Hepatocyte (in vitro differentiated cells): ENCODE measurements at regions not wholly inside any gene's neighbourhood (a gene's known extent, or its start where the extent isn't known, plus 50 kb on each side); places are given as distances from the start of the nearest gene placed in this dataset.

Experiments
- DNase-seq: peaks from one replicate; pipeline ENCODE4 v3.0.0-alpha.2; 2016; ENCODE audit warnings: low spot score
- H2AFZ ChIP-seq: fragments of 200-600 bp; sonication (generic); 2 replicates; pipeline ENCODE4 v1.6.0; 2016; ENCODE audit warnings: antibody characterized with exemption, mild to moderate bottlenecking
- H3K27ac ChIP-seq: fragments of 200-600 bp; sonication (generic); 2 replicates; pipeline ENCODE4 v1.5.1; 2016; ENCODE audit warnings: mild to moderate bottlenecking
- H3K27me3 ChIP-seq: fragments of 200-600 bp; sonication (generic); 2 replicates; pipeline ENCODE4 v1.6.1; 2016
- H3K36me3 ChIP-seq: fragments of 200-600 bp; sonication (generic); replicated peaks from 2 replicates; pipeline ENCODE4 v1.5.1; 2016; ENCODE audit warnings: low read depth; ENCODE audit not compliant: insufficient read depth
- H3K4me1 ChIP-seq: fragments of 200-600 bp; sonication (generic); 2 replicates; pipeline ENCODE4 v1.5.1; 2016; ENCODE audit warnings: mild to moderate bottlenecking, moderate library complexity; ENCODE audit not compliant: insufficient read depth
- H3K4me2 ChIP-seq: fragments of 200-600 bp; sonication (generic); 2 replicates; pipeline ENCODE4 v1.6.0; 2016
- H3K4me3 ChIP-seq: fragments of 200-600 bp; sonication (generic); 2 replicates; pipeline ENCODE4 v1.5.1; 2016; ENCODE audit warnings: mild to moderate bottlenecking
- H3K79me2 ChIP-seq: fragments of 200-600 bp; sonication (generic); 2 replicates; pipeline ENCODE4 v1.6.0; 2017; ENCODE audit warnings: mild to moderate bottlenecking
- H3K9me2 ChIP-seq: fragments of 200-600 bp; sonication (generic); replicated peaks from 2 replicates; pipeline ENCODE4 v1.6.0; 2017; ENCODE audit warnings: mild to moderate bottlenecking; ENCODE audit not compliant: insufficient read depth
- H3K9me3 ChIP-seq: fragments of 200-600 bp; sonication (generic); 2 replicates; pipeline ENCODE4 v1.5.1; 2016; ENCODE audit warnings: low read depth, mild to moderate bottlenecking
- H4K20me1 ChIP-seq: fragments of 200-600 bp; sonication (generic); 2 replicates; pipeline ENCODE4 v1.6.0; 2016; ENCODE audit warnings: mild to moderate bottlenecking; ENCODE audit not compliant: insufficient read depth, poor library complexity, severe bottlenecking
- EZH2 ChIP-seq: fragments of 200-600 bp; sonication (generic); IDR thresholded peaks from 2 replicates; pipeline ENCODE4 v1.6.1; 2016; ENCODE audit warnings: antibody characterized with exemption, mild to moderate bottlenecking, borderline replicate concordance
- EZH2phosphoT487 ChIP-seq: fragments of 200-600 bp; sonication (generic); IDR thresholded peaks from one replicate; pipeline ENCODE4 v1.6.1; 2018; ENCODE audit warnings: antibody characterized with exemption, mild to moderate bottlenecking, low read depth, moderate library complexity; ENCODE audit not compliant: unreplicated experiment, severe bottlenecking
- WGBS: methylation state at CpG from one replicate; pipeline ENCODE4 v1.1.6; 2016; ENCODE audit warnings: low lambda C conversion rate; ENCODE audit errors: missing lambda C conversion rate; 5-methylcytosine and 5-hydroxymethylcytosine counted together
- TF ChIP-seq, protein P1 (sequence below): fragments of 200-600 bp; sonication (generic); IDR thresholded peaks from 2 replicates; pipeline ENCODE4 v1.5.1; 2016; ENCODE audit warnings: antibody characterized with exemption, mild to moderate bottlenecking; ENCODE audit not compliant: poor library complexity

DNA sequence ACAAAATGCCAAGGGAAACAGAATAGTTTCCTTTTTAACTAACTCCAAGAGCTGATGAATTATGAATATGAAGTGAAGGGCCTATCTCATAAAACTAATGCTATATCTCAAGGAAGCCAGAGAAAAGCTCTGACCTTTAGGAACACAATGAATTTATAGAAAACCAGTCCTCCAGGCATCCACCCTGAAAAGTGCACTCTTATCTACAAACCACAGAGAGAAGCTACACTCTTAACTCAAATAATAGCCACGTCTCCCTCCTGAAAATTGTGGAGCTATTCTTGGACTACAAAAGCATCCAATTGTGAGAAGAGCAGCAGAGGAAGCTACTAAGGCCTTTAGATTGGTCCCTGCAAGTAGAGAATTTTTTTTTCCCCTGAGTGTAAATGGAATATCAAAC is 253.9 kb downstream of the IL15 start:
- TF ChIP-seq EZH2 (no peak), EZH2phosphoT487 (no peak)
- TF ChIP-seq, protein P1, sequence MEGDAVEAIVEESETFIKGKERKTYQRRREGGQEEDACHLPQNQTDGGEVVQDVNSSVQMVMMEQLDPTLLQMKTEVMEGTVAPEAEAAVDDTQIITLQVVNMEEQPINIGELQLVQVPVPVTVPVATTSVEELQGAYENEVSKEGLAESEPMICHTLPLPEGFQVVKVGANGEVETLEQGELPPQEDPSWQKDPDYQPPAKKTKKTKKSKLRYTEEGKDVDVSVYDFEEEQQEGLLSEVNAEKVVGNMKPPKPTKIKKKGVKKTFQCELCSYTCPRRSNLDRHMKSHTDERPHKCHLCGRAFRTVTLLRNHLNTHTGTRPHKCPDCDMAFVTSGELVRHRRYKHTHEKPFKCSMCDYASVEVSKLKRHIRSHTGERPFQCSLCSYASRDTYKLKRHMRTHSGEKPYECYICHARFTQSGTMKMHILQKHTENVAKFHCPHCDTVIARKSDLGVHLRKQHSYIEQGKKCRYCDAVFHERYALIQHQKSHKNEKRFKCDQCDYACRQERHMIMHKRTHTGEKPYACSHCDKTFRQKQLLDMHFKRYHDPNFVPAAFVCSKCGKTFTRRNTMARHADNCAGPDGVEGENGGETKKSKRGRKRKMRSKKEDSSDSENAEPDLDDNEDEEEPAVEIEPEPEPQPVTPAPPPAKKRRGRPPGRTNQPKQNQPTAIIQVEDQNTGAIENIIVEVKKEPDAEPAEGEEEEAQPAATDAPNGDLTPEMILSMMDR: no peak
- Histone ChIP-seq H3K9me3 (no peaks in the 10 kb centered on the region), H3K36me3 (no peaks in the 10 kb centered on the region), H4K20me1 (no peaks in the 10 kb centered on the region), H3K4me2 (no peak overlapping the region), H3K4me1 (no peaks in the 10 kb centered on the region), H3K79me2 (no peaks in the 10 kb centered on the region), H3K27me3 (no peaks in the 10 kb centered on the region), H3K9me2 (no peaks in the 10 kb centered on the region), H3K27ac (no peak overlapping the region), H2AFZ (no peak overlapping the region), H3K4me3 (no peak overlapping the region)
- no peak for DNase-seq
- 27% methylated on average over 1 of the region's 1 CpG for WGBS

DNA sequence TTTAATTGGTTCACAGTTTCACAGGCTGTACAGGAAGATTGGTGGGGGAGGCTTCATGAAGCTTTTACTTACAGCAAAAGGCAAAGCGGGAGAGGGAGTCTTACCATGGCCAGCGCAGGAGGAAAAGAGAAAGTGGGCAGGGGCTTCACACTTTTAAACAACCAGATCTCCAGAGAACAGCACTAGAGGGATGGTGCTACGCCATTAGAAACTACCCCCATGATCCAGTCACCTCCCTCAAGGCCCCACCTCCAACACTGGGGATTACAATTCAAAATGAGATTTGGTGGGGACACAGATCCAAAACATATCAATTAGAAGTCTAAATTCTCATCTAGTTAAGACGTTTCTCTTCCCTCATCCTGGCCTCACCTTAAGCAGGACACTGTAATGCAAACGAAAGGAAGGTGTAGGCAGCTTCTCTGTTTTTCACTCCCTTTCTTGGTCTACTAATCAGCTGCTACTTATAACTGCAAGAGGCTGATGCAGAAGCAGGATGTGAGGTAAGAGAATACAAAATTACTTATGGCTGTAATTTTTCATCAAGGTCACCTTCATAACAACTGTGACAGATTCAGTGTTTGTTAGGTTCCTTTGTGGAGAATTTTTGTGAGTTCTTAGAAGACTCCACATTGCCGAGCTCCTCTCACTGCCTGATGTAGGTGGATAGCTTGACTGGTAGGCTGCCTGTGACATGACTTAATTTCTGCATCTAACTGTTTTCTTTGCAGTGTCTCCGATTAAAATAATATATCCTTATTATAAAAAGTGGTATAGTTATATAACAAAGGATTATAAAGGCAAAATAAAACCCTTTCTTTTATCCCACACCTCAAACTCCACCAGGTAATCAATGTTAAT is 255.1 kb downstream of the IL15 start:
- TF ChIP-seq, protein P1: no peak
- no peak for TF ChIP-seq EZH2phosphoT487

DNA sequence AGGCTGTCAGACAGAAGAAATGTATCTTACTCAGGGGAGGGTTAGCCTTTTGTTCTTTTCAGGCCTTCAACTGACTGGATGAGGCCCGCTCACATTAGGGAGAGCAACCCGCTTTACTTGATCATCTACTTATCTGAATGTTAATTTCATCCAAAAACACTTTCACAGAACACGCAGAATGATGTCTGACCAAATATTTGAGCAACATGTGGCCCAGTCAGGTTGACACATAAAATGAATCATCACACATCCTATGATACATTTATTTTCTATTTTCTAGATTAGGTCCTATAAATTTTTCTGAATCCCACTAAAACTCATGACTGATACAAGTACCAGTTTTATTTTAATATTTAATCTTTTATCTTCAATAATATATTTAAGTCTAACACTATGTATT is 260.3 kb downstream of the IL15 start:
- no peak overlapping the region for H2AFZ ChIP-seq
- WGBS: 95% methylated on average over 3 of the region's 3 CpGs
- no peak for DNase-seq

More for the DNA sequence above, 255.1 kb downstream of the IL15 start:
- Histone ChIP-seq H3K9me2 (no peaks in the 10 kb centered on the region), H3K4me1 (no peaks in the 10 kb centered on the region), H3K27me3 (no peaks in the 10 kb centered on the region), H3K79me2 (no peaks in the 10 kb centered on the region), H3K4me2 (no peak overlapping the region), H4K20me1 (no peaks in the 10 kb centered on the region), H3K4me3 (no peak overlapping the region), H3K36me3 (no peaks in the 10 kb centered on the region), H3K27ac (no peak overlapping the region), H3K9me3 (no peaks in the 10 kb centered on the region), H2AFZ (no peak overlapping the region)
- WGBS: 80% methylated on average over 7 of the region's 7 CpGs
- DNase-seq: no peak

More for the DNA sequence above, 260.3 kb downstream of the IL15 start:
- H3K27me3 ChIP-seq: no peaks in the 10 kb centered on the region
- H4K20me1 ChIP-seq: no peaks in the 10 kb centered on the region
- no peaks in the 10 kb centered on the region for H3K9me3 ChIP-seq
- H3K27ac ChIP-seq: no peak overlapping the region
- no peak overlapping the region for H3K4me3 ChIP-seq
- H3K36me3 ChIP-seq: no peaks in the 10 kb centered on the region
- H3K79me2 ChIP-seq: no peaks in the 10 kb centered on the region
- H3K9me2 ChIP-seq: no peaks in the 10 kb centered on the region
- no peak for TF ChIP-seq EZH2phosphoT487
- TF ChIP-seq, protein P1: no peak
- TF ChIP-seq EZH2: no peak
- no peaks in the 10 kb centered on the region for H3K4me1 ChIP-seq
- H3K4me2 ChIP-seq: no peak overlapping the region
